GM12891 (cell line): ENCODE measurements at regions not wholly inside any gene's neighbourhood (a gene's known extent, or its start where the extent isn't known, plus 50 kb on each side); places are given as distances from the start of the nearest gene placed in this dataset.
A peak's percentile ranks its signal among the peaks of the same experiment; 100 is the strongest.

ENCODE experiments used
- DNase-seq: peaks from one replicate; pipeline ENCODE4 v3.0.0; 2011; ENCODE audit warnings: low spot score; ENCODE audit not compliant: insufficient read length
- FAIRE-seq: peaks from 2 replicates; lab custom pipeline; 2011; peaks lifted over from hg19 to GRCh38; lab: Jason Lieb, UNC
- PAX5 ChIP-seq: IDR thresholded peaks from 2 replicates; pipeline ENCODE4 v1.6.1; 2011; ENCODE audit warnings: low read length, moderate library complexity, mild to moderate bottlenecking; ENCODE audit not compliant: insufficient read depth, severe bottlenecking
- POLR2A ChIP-seq: IDR thresholded peaks from 2 replicates; pipeline ENCODE4 v1.6.1; 2011; ENCODE audit warnings: low read depth, low read length, control low read depth
- POLR2AphosphoS5 ChIP-seq: IDR thresholded peaks from 2 replicates; pipeline ENCODE4 v1.6.1; 2011; ENCODE audit warnings: low read depth, low read length, control low read depth
- POU2F2 ChIP-seq: IDR thresholded peaks from 2 replicates; pipeline ENCODE4 v1.6.1; 2011; ENCODE audit warnings: low read depth, mild to moderate bottlenecking, control low read depth, low read length, moderate library complexity
- SPI1 ChIP-seq: IDR thresholded peaks from 2 replicates; pipeline ENCODE4 v1.6.1; 2011; ENCODE audit warnings: low read depth, low read length, control low read depth
- TAF1 ChIP-seq: IDR thresholded peaks from 2 replicates; pipeline ENCODE4 v1.6.1; 2011; ENCODE audit warnings: low read depth, low read length, control low read depth

DNA sequence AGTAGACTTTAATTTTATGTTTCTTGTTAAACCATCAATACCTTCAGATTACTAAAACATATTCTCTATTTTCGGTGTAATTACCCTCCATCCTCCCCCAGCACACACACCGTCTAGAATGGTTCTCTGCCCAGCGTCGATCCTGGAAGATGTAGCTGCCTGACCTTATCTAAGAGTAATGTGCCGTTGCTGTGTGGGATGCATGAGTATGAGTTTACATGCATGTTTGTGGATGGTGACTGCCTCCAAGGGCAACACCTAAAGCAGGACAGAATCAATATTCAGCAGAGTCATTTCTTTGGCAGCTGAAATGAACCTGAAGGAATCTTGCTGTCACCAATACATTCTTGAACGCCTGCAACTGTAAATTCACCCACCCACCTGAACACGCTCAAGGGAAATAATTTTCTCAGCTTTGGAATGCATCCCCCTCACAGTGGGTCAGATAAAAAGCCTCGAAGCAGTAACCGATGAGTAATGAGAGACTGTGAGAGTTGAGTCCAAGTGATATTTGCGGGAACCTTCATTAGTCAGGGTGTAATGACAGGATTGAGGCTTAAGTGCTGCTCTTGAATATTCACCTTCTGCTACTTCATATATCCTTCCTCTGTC lies 155.8 kb upstream of the RND3 start:
- no peak for FAIRE-seq
- no peak for DNase-seq
- TF ChIP-seq POLR2AphosphoS5 (no peak), PAX5 (no peak), SPI1 (no peak), POU2F2 (no peak), TAF1 (no peak)

DNA sequence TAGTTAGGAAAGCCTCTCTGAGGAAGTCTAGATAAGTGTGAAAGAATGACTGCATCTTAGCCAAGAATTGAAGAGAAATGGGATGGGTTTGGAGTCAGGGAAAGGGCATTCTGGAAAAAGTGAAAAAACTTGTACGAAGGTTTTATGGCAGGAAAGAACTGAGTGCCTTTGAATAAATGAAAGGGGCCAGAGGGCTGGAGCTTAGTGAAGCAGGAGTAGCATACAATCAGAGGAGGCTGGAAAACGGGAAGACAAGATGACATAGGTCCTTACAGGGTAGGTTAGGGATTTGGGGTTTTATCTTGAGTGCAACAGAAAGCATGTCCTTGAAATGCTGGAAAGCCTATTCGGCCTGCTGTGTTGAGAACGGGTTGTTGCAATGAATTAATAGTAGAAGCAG lies 152.6 kb upstream of the RND3 start:
- FAIRE-seq (no peak), DNase-seq (no peak)
- TF ChIP-seq POU2F2 (no peak), POLR2AphosphoS5 (no peak), TAF1 (no peak), SPI1 (no peak), PAX5 (no peak), POLR2A (no peak)

DNA sequence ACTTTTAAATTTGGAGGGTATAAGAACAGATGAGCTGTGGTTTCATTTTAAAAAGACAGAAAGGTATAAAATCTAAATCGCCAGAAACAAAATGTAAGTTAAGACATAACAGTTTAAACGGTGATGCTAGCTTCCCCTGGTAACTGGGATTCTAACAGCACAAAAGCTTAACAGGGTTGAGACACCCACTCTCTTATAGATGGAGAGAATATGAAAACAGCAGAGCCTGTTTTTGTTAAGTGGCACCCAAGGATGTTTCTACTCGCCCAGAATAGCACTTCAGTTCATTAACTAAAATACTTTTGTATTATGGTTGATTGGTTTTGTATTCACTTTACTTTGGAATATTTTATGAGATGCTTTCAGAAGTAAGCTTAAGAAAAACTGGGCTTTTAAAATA lies 151.9 kb upstream of the RND3 start:
- FAIRE-seq (no peak), DNase-seq (no peak)
- TF ChIP-seq POU2F2 (no peak), PAX5 (no peak), POLR2A (no peak), POLR2AphosphoS5 (no peak)

DNA sequence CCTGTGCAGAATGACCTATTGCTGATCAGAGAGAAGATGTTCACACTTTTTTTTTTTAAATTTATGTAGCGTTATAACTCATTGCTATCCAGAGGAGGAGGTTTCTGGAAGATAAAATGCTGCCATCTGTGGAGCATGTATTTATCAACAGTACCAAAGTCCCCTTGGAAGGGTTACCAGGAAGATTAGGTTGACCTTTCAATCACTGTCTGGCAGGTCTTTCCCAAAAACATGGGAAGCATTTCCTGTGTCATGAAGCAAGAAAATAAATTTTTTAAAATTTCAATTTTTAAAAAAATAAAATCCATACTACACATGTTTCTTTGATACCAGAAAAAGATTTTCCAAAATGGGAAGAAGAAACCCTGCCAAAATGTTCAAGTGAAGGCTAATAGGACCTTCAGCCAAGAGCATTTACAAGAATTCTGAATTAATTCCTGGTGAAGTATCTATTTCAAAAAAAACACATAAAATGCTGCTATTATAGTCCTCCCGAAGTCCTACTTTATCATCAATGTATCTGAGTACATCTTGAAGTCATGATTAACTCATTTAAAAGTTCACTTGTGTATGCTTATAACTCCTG lies 143.9 kb upstream of the RND3 start:
- FAIRE-seq (no peak), DNase-seq (no peak)
- TF ChIP-seq POU2F2 (no peak), POLR2A (no peak), TAF1 (no peak)

DNA sequence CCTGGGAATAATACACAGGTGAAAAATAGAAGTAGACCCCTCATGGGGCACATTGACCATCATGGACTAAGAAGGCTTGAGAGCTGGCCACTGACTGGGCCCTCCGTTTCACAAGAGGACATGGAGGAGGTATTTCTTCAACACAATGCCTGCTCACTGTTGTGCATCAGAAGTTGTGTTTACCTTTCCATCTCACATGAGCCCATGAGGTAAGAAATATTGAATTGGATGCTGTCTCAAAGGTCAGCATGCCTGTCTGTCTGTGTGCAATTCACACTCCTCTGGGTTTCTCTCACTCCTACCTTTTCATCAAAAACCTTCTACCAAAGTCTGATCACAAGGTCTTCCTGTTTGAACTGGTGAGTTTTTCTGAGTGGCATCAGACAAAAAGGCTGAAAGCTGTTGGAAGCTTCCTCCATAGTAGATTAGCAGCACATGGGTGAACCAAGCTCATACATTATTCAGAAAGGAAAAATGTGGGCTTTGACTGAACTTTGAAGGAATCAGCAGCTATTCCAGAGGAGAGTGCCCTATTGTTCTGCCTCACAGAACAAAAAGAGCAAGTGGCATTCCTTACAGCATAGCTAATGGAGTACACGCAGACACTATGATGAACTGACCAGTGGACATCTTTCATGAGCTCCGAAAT lies 143.2 kb upstream of the RND3 start:
- FAIRE-seq (no peak), DNase-seq (no peak)
- TF ChIP-seq SPI1: no peak
- no peak for TF ChIP-seq POLR2A
- no peak for TF ChIP-seq POU2F2
- TF ChIP-seq PAX5: no peak
- no peak for TF ChIP-seq POLR2AphosphoS5
- TF ChIP-seq TAF1: no peak

DNA sequence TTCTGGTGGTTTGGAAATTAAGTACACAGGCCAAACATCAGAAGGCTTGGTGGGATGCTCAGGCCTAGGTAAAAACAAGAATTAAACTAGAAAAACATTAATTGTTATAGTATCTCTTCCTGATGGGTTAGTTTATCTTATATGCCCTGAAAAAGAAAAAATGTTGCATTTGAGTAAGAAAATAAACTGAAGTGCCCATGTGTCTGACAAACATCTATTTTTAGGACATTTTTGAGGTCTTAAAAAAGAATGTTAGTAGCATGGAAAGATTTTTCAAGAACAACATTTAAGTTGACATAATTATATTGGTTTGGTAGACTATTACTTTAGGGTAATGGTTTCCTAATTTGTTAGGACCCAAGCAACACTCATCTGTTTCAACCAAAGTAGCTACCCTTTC lies 140.1 kb upstream of the RND3 start:
- DNase-seq (no peak), FAIRE-seq (no peak)
- no peak for TF ChIP-seq POU2F2
- no peak for TF ChIP-seq PAX5
- TF ChIP-seq POLR2A: no peak
- TF ChIP-seq POLR2AphosphoS5: no peak
- TF ChIP-seq SPI1: no peak
- TF ChIP-seq TAF1: no peak

DNA sequence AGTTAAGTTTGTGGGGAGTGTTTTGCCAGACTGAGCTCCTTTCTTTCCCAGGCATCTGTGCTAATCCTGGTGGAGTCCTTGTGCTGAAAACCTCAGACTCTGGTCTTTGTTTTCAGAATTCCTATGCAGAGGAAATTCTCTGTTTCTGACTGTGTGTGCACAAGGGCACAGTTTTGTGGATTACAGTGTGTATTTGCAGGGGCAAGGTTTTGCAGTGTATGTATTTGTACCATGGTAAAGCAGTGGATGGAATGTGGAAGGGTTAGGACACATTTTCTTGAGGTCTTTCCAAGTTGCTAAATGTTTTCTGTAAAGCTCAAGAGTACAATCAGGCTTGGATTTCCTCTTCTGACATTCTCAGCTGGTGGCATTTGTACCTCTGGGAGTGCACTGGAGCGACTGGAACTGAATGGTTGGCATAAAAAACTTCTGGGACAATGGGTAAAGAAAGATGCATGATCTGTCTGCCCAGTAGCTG lies 139.5 kb upstream of the RND3 start:
- FAIRE-seq: no peak
- DNase-seq: no peak
- no peak for TF ChIP-seq POLR2AphosphoS5
- TF ChIP-seq POU2F2: no peak
- no peak for TF ChIP-seq SPI1
- TF ChIP-seq PAX5: no peak
- no peak for TF ChIP-seq POLR2A
- TF ChIP-seq TAF1: no peak

DNA sequence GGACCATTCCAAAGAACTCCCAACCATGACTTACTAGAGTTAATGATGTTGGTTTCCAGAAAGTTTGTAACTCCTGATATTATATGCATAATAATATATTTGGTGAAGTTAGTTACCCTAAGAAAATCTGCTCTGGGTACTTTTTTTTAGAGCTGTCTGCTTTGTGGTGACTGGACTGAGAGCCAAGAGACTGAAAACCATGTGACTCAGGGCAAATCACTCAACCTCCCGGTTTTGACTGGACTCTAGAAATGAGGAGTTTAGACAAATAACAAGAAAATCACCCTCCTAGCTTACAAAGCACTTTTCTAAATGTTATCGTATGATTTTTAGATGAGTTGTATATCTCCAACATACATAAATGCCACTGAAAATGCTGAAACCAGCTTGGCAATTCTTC lies 138.3 kb upstream of the RND3 start:
- DNase-seq (no peak), FAIRE-seq (no peak)
- TF ChIP-seq TAF1 (no peak), POLR2A (no peak), SPI1 (no peak), POLR2AphosphoS5 (no peak), POU2F2 (no peak), PAX5 (no peak)

DNA sequence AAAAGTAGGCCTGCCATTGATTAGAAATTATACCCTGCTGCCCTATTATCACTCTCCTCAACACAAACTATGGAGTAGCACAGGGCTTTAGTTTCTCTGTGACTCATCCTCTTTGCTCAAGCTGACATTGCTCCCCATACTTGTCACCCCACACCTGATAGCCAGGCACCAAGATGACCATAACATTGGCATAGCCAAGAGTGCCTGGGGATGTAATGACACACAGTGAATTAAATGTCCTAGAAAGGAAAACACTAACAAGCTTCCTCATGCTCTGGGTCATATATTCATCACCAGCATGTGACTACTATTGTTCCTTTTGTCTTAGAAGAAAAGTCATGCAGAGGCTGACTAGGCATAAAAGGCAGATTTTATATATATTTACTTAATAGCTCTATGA lies 137.8 kb upstream of the RND3 start:
- no peak for FAIRE-seq
- TF ChIP-seq TAF1 (no peak), POLR2A (no peak), PAX5 (no peak), POLR2AphosphoS5 (no peak), POU2F2 (no peak), SPI1 (no peak)
- DNase-seq: no peak

DNA sequence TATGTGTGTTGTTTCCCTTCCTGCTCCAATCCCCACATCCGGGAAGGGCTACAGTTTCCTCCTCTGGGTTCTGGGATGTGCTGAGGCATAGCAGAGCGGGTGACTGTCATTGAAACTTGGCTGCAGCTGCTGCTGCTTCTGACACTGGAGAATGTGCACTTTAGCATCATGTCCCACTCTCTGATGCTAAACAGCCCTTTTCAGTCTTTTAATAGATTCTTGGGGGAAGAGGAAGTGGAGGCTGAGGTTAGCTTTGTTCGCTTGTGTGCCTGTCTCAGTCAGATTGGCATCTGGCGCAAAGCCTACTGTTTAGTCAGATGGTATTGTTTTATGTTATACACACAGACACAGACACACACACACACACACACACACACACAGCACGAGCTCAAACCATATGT lies 136.5 kb upstream of the RND3 start:
- FAIRE-seq (no peak), DNase-seq (no peak)
- TF ChIP-seq POU2F2 (no peak), SPI1 (0 out of 2 replicates have a peak, but pooled peaks have one; percentile 5)
